ENCODE measurements at regions not wholly inside any gene's neighbourhood (a gene's known extent, or its start where the extent isn't known, plus 50 kb on each side); places are given as distances from the start of the nearest gene placed in this dataset.

DNA sequence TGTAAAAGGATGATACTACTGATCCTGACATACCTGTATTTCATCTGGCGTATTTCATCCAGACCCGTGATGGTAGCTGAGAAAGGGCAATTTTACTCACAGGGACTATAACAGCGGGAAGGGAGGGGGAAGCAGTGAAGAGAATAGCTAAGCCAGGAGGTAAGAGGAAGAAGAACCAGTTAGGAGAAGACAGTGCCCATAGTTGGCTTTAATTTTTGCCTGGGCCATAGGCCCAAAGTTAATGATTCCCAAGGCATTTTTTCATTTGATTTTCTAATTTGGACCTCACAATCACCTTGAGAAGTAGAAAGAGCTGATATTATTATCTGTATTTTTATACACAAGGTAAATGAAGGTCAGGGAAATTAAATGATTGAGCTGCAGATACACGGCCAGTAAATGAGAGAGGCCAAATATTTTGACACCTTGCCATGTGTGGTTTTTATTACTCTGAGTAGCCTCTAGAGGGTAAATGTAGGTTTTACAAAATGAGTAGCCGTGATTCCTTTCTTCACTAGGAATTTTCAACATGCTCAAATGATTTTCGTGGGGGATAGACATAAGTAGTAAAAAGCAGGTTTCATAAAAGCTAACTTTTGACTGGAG is 382.2 kb downstream of the FUT8 start:
- H3K27me3 ChIP-seq (ENCODE audit: insufficient read depth, low read length, poor library complexity, severe bottlenecking): no peaks in the 10 kb centered on the region
- Mint-ChIP-seq H3K4me3 (no peak overlapping the region), H3K36me3 (no peaks in the 10 kb centered on the region), H3K9me3 (no peaks in the 10 kb centered on the region), H3K27me3 (peaks cover 9 to 13% of the 10 kb centered on the region in 2 donors), H3K27ac (no peak overlapping the region), H3K4me1 (no peaks in the 10 kb centered on the region)
- ChIA-PET POLR2A (interaction anchor here (0.6 kb wide), 1 partner anchor 321 kb away, joined by 5 read pairs; no protein-coding TSS in a partner anchor), CTCF (interaction anchor here (0.7 to 1.4 kb wide), 3 partner anchors 30 to 383 kb away, joined by 3 read pairs; partner anchors contain the start of gene FUT8)
- H3K4me1 ChIP-seq (ENCODE audit: insufficient read depth, low read length): no peaks in the 10 kb centered on the region
- peaks cover 7% of the 10 kb centered on the region for H3K9me3 ChIP-seq (ENCODE audit: low read length)
- no peaks in the 10 kb centered on the region for H3K36me3 ChIP-seq (ENCODE audit: insufficient read depth, low read length)
- no peak overlapping the region for H3K27ac ChIP-seq (ENCODE audit: low read depth, low read length)
- no peak overlapping the region for H3K4me3 ChIP-seq (ENCODE audit: low read length)
- no peak for DNase-seq

GRCh38 chr14:65798216-65798615 is 385.7 kb downstream of the FUT8 start:
- Histone ChIP-seq H3K27me3 (ENCODE audit: insufficient read depth, low read length, poor library complexity, severe bottlenecking) (no peaks in the 10 kb centered on the region), H3K4me1 (ENCODE audit: insufficient read depth, low read length) (no peaks in the 10 kb centered on the region), H3K9me3 (ENCODE audit: low read length) (no peaks in the 10 kb centered on the region), H3K36me3 (ENCODE audit: insufficient read depth, low read length) (no peaks in the 10 kb centered on the region), H3K27ac (ENCODE audit: low read depth, low read length) (no peak overlapping the region), H3K4me3 (ENCODE audit: low read length) (no peak overlapping the region)
- Mint-ChIP-seq H3K36me3 (peaks cover 0 to 3% (median 0%) of the 10 kb centered on the region in 3 donors), H3K9me3 (no peaks in the 10 kb centered on the region), H3K4me3 (no peak overlapping the region), H3K27me3 (peaks cover 9 to 13% of the 10 kb centered on the region in 2 donors), H3K4me1 (no peaks in the 10 kb centered on the region), H3K27ac (peak overlapping the region in 1 of 8 donors; percentile 28)
- DNase-seq: no peak
- ChIA-PET POLR2A (no interaction called here), CTCF (no interaction called here)

DNA sequence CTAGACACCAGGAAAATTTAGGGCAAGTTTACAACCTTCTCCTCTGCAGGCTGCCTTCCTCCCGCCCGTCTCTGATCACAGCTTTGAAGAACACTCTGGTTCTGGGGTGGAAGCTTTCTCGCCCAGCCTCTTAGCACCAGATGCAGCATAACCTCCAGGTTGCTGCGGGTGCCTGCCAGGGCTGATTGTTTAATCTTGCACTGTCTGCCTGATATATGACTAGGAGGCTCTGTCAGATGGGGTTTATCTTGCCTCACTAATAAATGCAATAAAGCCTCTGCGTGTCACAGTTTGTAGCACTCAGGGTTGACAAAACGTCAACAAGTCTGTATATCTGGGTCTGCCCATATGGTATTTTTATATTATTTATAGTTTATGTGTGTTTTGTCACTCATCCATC is 388.2 kb downstream of the FUT8 start:
- Mint-ChIP-seq H3K4me1 (no peaks in the 10 kb centered on the region), H3K27me3 (peaks cover 6 to 12% of the 10 kb centered on the region in 2 donors), H3K27ac (no peak overlapping the region), H3K36me3 (peaks cover 0 to 3% (median 0%) of the 10 kb centered on the region in 3 donors), H3K9me3 (no peaks in the 10 kb centered on the region), H3K4me3 (no peak overlapping the region)
- no peak for DNase-seq
- H3K4me1 ChIP-seq (ENCODE audit: insufficient read depth, low read length): no peaks in the 10 kb centered on the region
- H3K9me3 ChIP-seq (ENCODE audit: low read length): no peaks in the 10 kb centered on the region
- H3K36me3 ChIP-seq (ENCODE audit: insufficient read depth, low read length): no peaks in the 10 kb centered on the region
- no peak overlapping the region for H3K27ac ChIP-seq (ENCODE audit: low read depth, low read length)
- ChIA-PET CTCF (interaction anchor here (1.4 kb wide), 1 partner anchor 10 kb away, joined by 3 read pairs; no protein-coding TSS in a partner anchor), POLR2A (no interaction called here)
- H3K4me3 ChIP-seq (ENCODE audit: low read length): no peak overlapping the region
- no peaks in the 10 kb centered on the region for H3K27me3 ChIP-seq (ENCODE audit: insufficient read depth, low read length, poor library complexity, severe bottlenecking)

DNA sequence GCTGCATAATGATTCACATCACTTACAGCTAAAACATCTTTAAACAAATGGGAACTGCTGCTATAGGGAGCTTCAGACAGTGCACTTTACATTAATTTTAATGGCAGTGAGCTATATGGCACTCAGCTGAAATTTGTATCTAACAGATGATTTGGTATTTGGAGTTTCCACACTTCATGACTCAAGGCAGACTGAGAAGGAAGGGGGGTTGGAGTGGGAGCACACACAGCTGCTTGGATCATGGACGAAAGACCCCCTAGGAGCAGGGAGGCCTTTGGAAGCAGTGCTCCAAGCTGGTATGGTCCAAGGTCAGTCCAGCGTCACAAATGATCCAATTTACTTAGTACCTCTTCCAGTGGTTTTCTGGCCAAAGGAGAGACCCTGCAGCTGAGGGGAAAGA is 389.7 kb downstream of the FUT8 start:
- Mint-ChIP-seq H3K27me3 (peaks cover 1 to 3% of the 10 kb centered on the region in 2 donors), H3K36me3 (peaks cover 0 to 3% (median 0%) of the 10 kb centered on the region in 3 donors), H3K27ac (no peak overlapping the region), H3K9me3 (no peaks in the 10 kb centered on the region), H3K4me1 (no peaks in the 10 kb centered on the region), H3K4me3 (no peak overlapping the region)
- H3K4me3 ChIP-seq (ENCODE audit: low read length): no peak overlapping the region
- no peaks in the 10 kb centered on the region for H3K36me3 ChIP-seq (ENCODE audit: insufficient read depth, low read length)
- no peaks in the 10 kb centered on the region for H3K4me1 ChIP-seq (ENCODE audit: insufficient read depth, low read length)
- no peak overlapping the region for H3K27ac ChIP-seq (ENCODE audit: low read depth, low read length)
- H3K27me3 ChIP-seq (ENCODE audit: insufficient read depth, low read length, poor library complexity, severe bottlenecking): no peaks in the 10 kb centered on the region
- DNase-seq: no peak
- CTCF ChIA-PET: no interaction called here
- POLR2A ChIA-PET: no interaction called here
- H3K9me3 ChIP-seq (ENCODE audit: low read length): no peaks in the 10 kb centered on the region

- no peaks in the 10 kb centered on the region for H3K4me1 Mint-ChIP-seq
- H3K4me3 Mint-ChIP-seq: no peak overlapping the region
- H3K27ac Mint-ChIP-seq: no peak overlapping the region
- POLR2A ChIA-PET: no interaction called here
- no peaks in the 10 kb centered on the region for H3K4me1 ChIP-seq (ENCODE audit: insufficient read depth, low read length)
- H3K36me3 Mint-ChIP-seq: peaks cover 0 to 3% (median 0%) of the 10 kb centered on the region in 3 donors
- CTCF ChIA-PET: interaction anchor here (1.8 kb wide), 1 partner anchor 21 kb away, joined by 4 read pairs; no protein-coding TSS in a partner anchor
- no peaks in the 10 kb centered on the region for H3K27me3 ChIP-seq (ENCODE audit: insufficient read depth, low read length, poor library complexity, severe bottlenecking)
- H3K9me3 Mint-ChIP-seq: no peaks in the 10 kb centered on the region
- no peaks in the 10 kb centered on the region for H3K27me3 Mint-ChIP-seq
- H3K9me3 ChIP-seq (ENCODE audit: low read length): peaks cover 6% of the 10 kb centered on the region
- DNase-seq: no peak
- no peaks in the 10 kb centered on the region for H3K36me3 ChIP-seq (ENCODE audit: insufficient read depth, low read length)
- no peak overlapping the region for H3K4me3 ChIP-seq (ENCODE audit: low read length)
- H3K27ac ChIP-seq (ENCODE audit: low read depth, low read length): no peak overlapping the region
Observed at GRCh38 chr14:65803885-65804284, 391.4 kb downstream of the FUT8 start.

DNA sequence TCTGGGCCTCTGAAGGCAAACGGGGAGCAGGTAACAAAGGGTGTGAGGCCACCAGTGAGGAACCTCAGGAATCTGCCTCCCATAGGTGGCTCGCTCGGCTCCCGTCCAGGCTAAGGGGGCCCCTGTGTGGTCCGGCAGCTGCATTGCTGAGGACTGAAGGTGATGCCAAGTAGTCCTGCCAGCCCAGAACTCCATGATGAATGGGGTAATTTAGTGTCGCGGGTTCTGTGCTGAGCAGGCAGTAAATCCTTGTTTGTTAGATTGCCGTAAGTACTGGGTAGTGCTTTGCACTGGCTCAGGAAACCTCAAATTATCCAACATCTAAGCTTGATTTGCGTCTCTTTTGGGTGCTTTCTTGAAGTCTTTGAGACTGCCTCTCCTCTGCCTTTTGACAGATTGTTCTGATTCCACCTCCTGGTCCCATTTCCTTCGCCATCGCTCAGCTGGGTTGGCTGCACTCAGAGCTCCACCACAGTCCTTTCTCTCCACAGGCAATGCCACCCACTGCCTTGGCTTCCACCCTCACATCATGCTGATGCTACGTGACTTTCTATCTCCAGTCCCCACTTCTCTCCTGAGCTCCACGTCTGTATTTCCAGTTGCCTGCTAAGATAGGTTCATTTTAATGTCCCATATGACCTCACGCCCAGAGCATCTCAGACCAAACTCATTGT is 392.0 kb downstream of the FUT8 start:
- ChIA-PET CTCF (interaction anchor here (1.8 kb wide), 1 partner anchor 20 kb away, joined by 4 read pairs; no protein-coding TSS in a partner anchor), POLR2A (no interaction called here)
- Mint-ChIP-seq H3K4me3 (no peak overlapping the region), H3K9me3 (no peaks in the 10 kb centered on the region), H3K27me3 (no peaks in the 10 kb centered on the region), H3K36me3 (peaks cover 0 to 3% (median 0%) of the 10 kb centered on the region in 3 donors), H3K27ac (no peak overlapping the region), H3K4me1 (no peaks in the 10 kb centered on the region)
- Histone ChIP-seq H3K36me3 (ENCODE audit: insufficient read depth, low read length) (no peaks in the 10 kb centered on the region), H3K4me1 (ENCODE audit: insufficient read depth, low read length) (no peaks in the 10 kb centered on the region), H3K4me3 (ENCODE audit: low read length) (no peak overlapping the region), H3K9me3 (ENCODE audit: low read length) (peaks cover 6% of the 10 kb centered on the region), H3K27ac (ENCODE audit: low read depth, low read length) (no peak overlapping the region), H3K27me3 (ENCODE audit: insufficient read depth, low read length, poor library complexity, severe bottlenecking) (no peaks in the 10 kb centered on the region)
- no peak for DNase-seq

DNA sequence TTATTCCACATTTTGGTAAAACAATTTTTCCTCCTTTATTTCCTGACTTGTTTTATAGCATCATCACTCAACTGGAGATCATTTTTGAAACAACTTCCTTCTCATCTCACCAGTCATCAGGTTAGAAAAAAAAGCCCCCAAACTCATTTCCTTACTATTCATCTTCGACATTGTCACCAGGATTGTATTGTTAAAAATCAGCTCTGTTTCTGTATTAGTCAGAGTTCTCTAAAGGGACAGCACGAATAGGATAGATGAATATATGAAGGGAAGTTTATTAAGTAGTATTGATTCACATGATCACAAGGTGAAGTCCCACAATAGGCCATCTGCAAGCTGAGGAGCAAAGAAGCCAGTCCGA is 392.6 kb downstream of the FUT8 start:
- ChIA-PET POLR2A (no interaction called here), CTCF (interaction anchor here (1.8 kb wide), 1 partner anchor 20 kb away, joined by 4 read pairs; no protein-coding TSS in a partner anchor)
- DNase-seq: no peak
- Histone ChIP-seq H3K36me3 (ENCODE audit: insufficient read depth, low read length) (no peaks in the 10 kb centered on the region), H3K4me3 (ENCODE audit: low read length) (no peak overlapping the region), H3K9me3 (ENCODE audit: low read length) (peaks cover 6% of the 10 kb centered on the region), H3K27me3 (ENCODE audit: insufficient read depth, low read length, poor library complexity, severe bottlenecking) (no peaks in the 10 kb centered on the region), H3K27ac (ENCODE audit: low read depth, low read length) (no peak overlapping the region), H3K4me1 (ENCODE audit: insufficient read depth, low read length) (no peaks in the 10 kb centered on the region)
- Mint-ChIP-seq H3K4me1 (no peaks in the 10 kb centered on the region), H3K4me3 (no peak overlapping the region), H3K36me3 (peaks cover 0 to 3% (median 0%) of the 10 kb centered on the region in 3 donors), H3K27ac (no peak overlapping the region), H3K9me3 (no peaks in the 10 kb centered on the region), H3K27me3 (no peaks in the 10 kb centered on the region)

- CTCF ChIA-PET: interaction anchor here (1.0 kb wide), 1 partner anchor 109 kb away, joined by 3 read pairs; no protein-coding TSS in a partner anchor
- H3K27ac Mint-ChIP-seq: no peak overlapping the region
Observed at GRCh38 chr14:65808390-65808789, 395.9 kb downstream of the FUT8 start.

More at GRCh38 chr14:65808390-65808789, 395.9 kb downstream of the FUT8 start:
- H3K4me3 ChIP-seq (ENCODE audit: low read length): no peak overlapping the region
- H3K9me3 ChIP-seq (ENCODE audit: low read length): peaks cover 6% of the 10 kb centered on the region
- no peak for DNase-seq
- H3K27me3 ChIP-seq (ENCODE audit: insufficient read depth, low read length, poor library complexity, severe bottlenecking): no peaks in the 10 kb centered on the region
- Mint-ChIP-seq H3K9me3 (no peaks in the 10 kb centered on the region), H3K4me3 (no peak overlapping the region), H3K4me1 (peaks cover 0 to under 1% (median 0%) of the 10 kb centered on the region in 3 donors), H3K27me3 (peaks cover 0 to 2% of the 10 kb centered on the region in 2 donors), H3K36me3 (no peaks in the 10 kb centered on the region)
- H3K36me3 ChIP-seq (ENCODE audit: insufficient read depth, low read length): no peaks in the 10 kb centered on the region
- H3K27ac ChIP-seq (ENCODE audit: low read depth, low read length): no peak overlapping the region
- H3K4me1 ChIP-seq (ENCODE audit: insufficient read depth, low read length): no peaks in the 10 kb centered on the region
- POLR2A ChIA-PET: no interaction called here
